H1 (cell line): ENCODE measurements at regions not wholly inside any gene's neighbourhood (a gene's known extent, or its start where the extent isn't known, plus 50 kb on each side); places are given as distances from the start of the nearest gene placed in this dataset.
A peak's percentile ranks its signal among the peaks of the same experiment; 100 is the strongest.

Experiments used
- CTCF ChIA-PET: fragments of 300-600 bp; sonication (Branson Sonifier 250); formaldehyde crosslinking; loops from one replicate; lab custom pipeline; 2021; ENCODE audit not compliant: partially characterized antibody; lab: Charles Lee
- POLR2A ChIA-PET: fragments of 300-600 bp; sonication (Branson Sonifier 250); formaldehyde crosslinking; loops from one replicate; lab custom pipeline; 2021; ENCODE audit warnings: inconsistent platforms; ENCODE audit not compliant: partially characterized antibody; lab: Charles Lee
- DNase-seq, 2 experiments: peaks; one replicate each; pipeline versions ENCODE4 v3.0.0 to v3.0.0-alpha.2; 2010 to 2022; ENCODE audit warnings: low spot score in 2 of 2, low read depth in 1 of 2, mixed read lengths in 1 of 2
- FAIRE-seq: peaks from 2 replicates; lab custom pipeline; 2011; peaks lifted over from hg19 to GRCh38; lab: Jason Lieb, UNC
- H2AFZ ChIP-seq: 2 replicates; pipeline ENCODE4 v1.8.1; 2012; ENCODE audit warnings: low read length, inconsistent platforms
- H2AK5ac ChIP-seq: 2 replicates; pipeline ENCODE4 v1.6.1; 2013; ENCODE audit warnings: low read depth, low read length
- H2BK120ac ChIP-seq: replicated peaks from 2 replicates; pipeline ENCODE3; 2013; ENCODE audit warnings: low read depth, low read length, inconsistent platforms
- H2BK12ac ChIP-seq: 2 replicates; pipeline ENCODE4 v1.6.1; 2013; ENCODE audit warnings: low read depth, low read length
- H2BK15ac ChIP-seq: 2 replicates; pipeline ENCODE4 v1.6.1; 2013; ENCODE audit warnings: low read length
- H2BK20ac ChIP-seq: 2 replicates; pipeline ENCODE4 v1.6.1; 2013; ENCODE audit warnings: low read length
- H2BK5ac ChIP-seq: 2 replicates; pipeline ENCODE4 v1.6.1; 2013; ENCODE audit warnings: low read depth, low read length
- H3K14ac ChIP-seq: 2 replicates; pipeline ENCODE4 v1.6.1; 2013; ENCODE audit warnings: inconsistent platforms; ENCODE audit not compliant: insufficient read length
- H3K18ac ChIP-seq: 2 replicates; pipeline ENCODE4 v1.6.1; 2013; ENCODE audit warnings: low read length; ENCODE audit errors: extremely low read depth
- H3K23ac ChIP-seq: 2 replicates; pipeline ENCODE4 v1.6.1; 2013; ENCODE audit warnings: inconsistent platforms; ENCODE audit not compliant: insufficient read length
- H3K23me2 ChIP-seq: 2 replicates; pipeline ENCODE4 v1.6.1; 2013; ENCODE audit warnings: low read depth, low read length
- H3K27ac ChIP-seq: 2 replicates; pipeline ENCODE4 v1.6.1; 2011; ENCODE audit warnings: low read depth, low read length, inconsistent platforms
- H3K27me3 ChIP-seq, 4 experiments: replicated peaks in 1 of 4; 1 replicate in 1 of 4; 2 replicates in 3 of 4; pipeline versions ENCODE4 v1.6.1 to v1.8.1; 2011 to 2013; ENCODE audit warnings: low read length in 3 of 4, mild to moderate bottlenecking in 3 of 4, inconsistent platforms in 2 of 4, mixed read lengths in 2 of 4, moderate library complexity in 1 of 4; ENCODE audit not compliant: control insufficient read depth in 3 of 4, insufficient read depth in 3 of 4; ENCODE audit errors: extremely low read depth in 1 of 4
- H3K36me3 ChIP-seq, 4 experiments: 2 replicates each; pipeline versions ENCODE4 v1.6.1 to v1.8.1; 2011 to 2013; ENCODE audit warnings: mild to moderate bottlenecking in 4 of 4, low read length in 3 of 4, moderate library complexity in 2 of 4, control low read depth in 1 of 4, inconsistent platforms in 1 of 4; ENCODE audit not compliant: insufficient read depth in 4 of 4, control insufficient read depth in 2 of 4
- H3K4ac ChIP-seq: replicated peaks from 2 replicates; pipeline ENCODE3; 2013; ENCODE audit warnings: low read length, low read depth, mixed read lengths, inconsistent platforms; ENCODE audit not compliant: insufficient read length
- H3K4me1 ChIP-seq, 4 experiments: replicated peaks in 1 of 4; 1 replicate in 1 of 4; 2 replicates in 3 of 4; pipeline versions ENCODE4 v1.6.1 to v1.8.1; 2011 to 2013; ENCODE audit warnings: low read length in 3 of 4, inconsistent platforms in 2 of 4, mixed read lengths in 1 of 4; ENCODE audit not compliant: insufficient read depth in 4 of 4, control insufficient read depth in 3 of 4
- H3K4me2 ChIP-seq, 2 experiments: 2 replicates each; pipeline versions ENCODE4 v1.6.1 to v1.8.1; 2011 to 2013; ENCODE audit warnings: low read depth in 2 of 2, low read length in 2 of 2, control low read depth in 1 of 2, inconsistent platforms in 1 of 2, mild to moderate bottlenecking in 1 of 2; ENCODE audit not compliant: insufficient read depth in 1 of 2
- H3K4me3 ChIP-seq, 4 experiments: fragments of 200-600, 300-600 bp in 1 of 4; sonication (generic), shearing (Covaris generic), sonication (Bioruptor Twin) in 1 of 4; 2 replicates each; pipeline versions ENCODE4 v1.5.1 to v1.8.1; 2011 to 2016; ENCODE audit warnings: low read length in 4 of 4, low read depth in 3 of 4, control low read depth in 2 of 4, inconsistent platforms in 2 of 4, mild to moderate bottlenecking in 2 of 4, mixed read lengths in 1 of 4, moderate library complexity in 1 of 4; ENCODE audit not compliant: insufficient read depth in 2 of 4; ENCODE audit errors: extremely low read depth in 1 of 4
- H3K56ac ChIP-seq: replicated peaks from 2 replicates; pipeline ENCODE3; 2013; ENCODE audit warnings: low read depth, mild to moderate bottlenecking, mixed read lengths, low read length, inconsistent platforms; ENCODE audit not compliant: insufficient read length
- H3K79me1 ChIP-seq: 2 replicates; pipeline ENCODE4 v1.6.1; 2013; ENCODE audit warnings: low read depth, low read length, control low read depth
- H3K79me2 ChIP-seq, 2 experiments: 2 replicates each; pipeline versions ENCODE4 v1.6.1 to v1.8.1; 2012 to 2013; ENCODE audit warnings: low read length in 2 of 2, mild to moderate bottlenecking in 2 of 2, inconsistent platforms in 1 of 2; ENCODE audit not compliant: insufficient read depth in 2 of 2, control insufficient read depth in 1 of 2
- H3K9ac ChIP-seq, 4 experiments: replicated peaks in 1 of 4; 1 replicate in 1 of 4; 2 replicates in 3 of 4; pipeline versions ENCODE4 v1.6.1 to v1.8.1; 2011 to 2013; ENCODE audit warnings: low read depth in 3 of 4, low read length in 3 of 4, control low read depth in 2 of 4, mild to moderate bottlenecking in 2 of 4, moderate library complexity in 2 of 4, inconsistent platforms in 1 of 4; ENCODE audit errors: extremely low read depth in 1 of 4
- H3K9me3 ChIP-seq, 2 experiments: 2 replicates each; pipeline versions ENCODE4 v1.6.1 to v1.8.1; 2012 to 2013; ENCODE audit warnings: mild to moderate bottlenecking in 2 of 2, moderate library complexity in 2 of 2, control low read depth in 1 of 2, inconsistent platforms in 1 of 2, low read depth in 1 of 2, low read length in 1 of 2, mixed read lengths in 1 of 2; ENCODE audit not compliant: insufficient read depth in 2 of 2
- H4K20me1 ChIP-seq, 2 experiments: replicated peaks in 1 of 2; 2 replicates each; pipeline versions ENCODE3 to v1.8.1; 2011 to 2013; ENCODE audit warnings: inconsistent platforms in 2 of 2, low read length in 2 of 2, mild to moderate bottlenecking in 1 of 2; ENCODE audit not compliant: insufficient read depth in 2 of 2, control insufficient read depth in 1 of 2
- H4K5ac ChIP-seq: 2 replicates; pipeline ENCODE4 v1.6.1; 2013; ENCODE audit warnings: low read length, low read depth, mixed read lengths, inconsistent platforms; ENCODE audit not compliant: insufficient read length
- H4K8ac ChIP-seq: 2 replicates; pipeline ENCODE4 v1.8.0; 2013; ENCODE audit warnings: mild to moderate bottlenecking, moderate library complexity, low read length, inconsistent platforms; ENCODE audit not compliant: insufficient read depth; ENCODE audit errors: extremely low read depth
- H4K91ac ChIP-seq: replicated peaks from 2 replicates; pipeline ENCODE3; 2013; ENCODE audit warnings: low read length, mixed read lengths, inconsistent platforms; ENCODE audit not compliant: insufficient read length
- CTCF ChIP-seq, 3 experiments: IDR thresholded peaks; 1 replicate in 2 of 3; 2 replicates in 1 of 3; pipeline versions ENCODE4 v1.5.1 to v1.6.1; 2011; ENCODE audit warnings: low read length in 3 of 3, mild to moderate bottlenecking in 3 of 3, inconsistent platforms in 2 of 3, low read depth in 1 of 3, moderate library complexity in 1 of 3; ENCODE audit not compliant: insufficient read depth in 1 of 3; ENCODE audit errors: control extremely low read depth in 1 of 3
- RAD21 ChIP-seq, 2 experiments: IDR thresholded peaks in 1 of 2; conservative IDR thresholded peaks in 1 of 2; 2 replicates each; pipeline ENCODE4 v1.6.1; 2011; ENCODE audit warnings: low read depth in 2 of 2, low read length in 2 of 2, improper control_type of control experiment in 1 of 2, inconsistent platforms in 1 of 2, mild to moderate bottlenecking in 1 of 2, moderate library complexity in 1 of 2
- ZNF274 ChIP-seq: IDR thresholded peaks from 2 replicates; pipeline ENCODE4 v1.7.0; 2012; ENCODE audit warnings: low read length, borderline replicate concordance; ENCODE audit errors: extremely low read depth
- WGBS, 2 experiments: shearing (Covaris generic) in 1 of 2; methylation state at CpG; one replicate each; pipeline versions ENCODE4 v1.1.6 to v1.1.7; 2013 to 2015; ENCODE audit warnings: low lambda C conversion rate in 2 of 2, mixed read lengths in 2 of 2, inconsistent platforms in 1 of 2, low coverage in 1 of 2, missing lambda C conversion rate in 1 of 2; ENCODE audit not compliant: insufficient replicate concordance in 2 of 2, insufficient coverage in 1 of 2, insufficient read length in 1 of 2; ENCODE audit errors: extremely low coverage in 1 of 2, missing lambda C conversion rate in 1 of 2; 5-methylcytosine and 5-hydroxymethylcytosine counted together

DNA sequence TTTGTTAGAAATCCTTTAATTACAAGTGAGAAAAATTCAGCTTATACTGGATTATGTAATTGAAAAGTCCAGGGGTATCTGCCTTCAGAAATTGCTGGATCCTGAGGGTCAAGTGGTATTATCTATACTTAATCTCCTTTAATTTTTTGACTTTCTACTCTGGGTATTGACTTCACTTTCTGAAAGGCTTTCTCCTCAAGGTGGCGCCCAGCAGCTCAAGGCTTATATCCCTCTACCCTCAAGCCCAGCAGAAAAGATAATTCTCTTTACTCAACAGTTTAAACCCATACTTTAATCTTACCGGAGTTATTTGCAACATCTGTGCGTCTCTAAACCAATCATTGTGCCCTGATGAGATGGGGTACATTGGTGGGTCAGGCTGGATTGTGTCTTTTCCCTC lies 129.5 kb downstream of the LARP7 start:
- H2AK5ac ChIP-seq: 0 out of 2 replicates have a peak overlapping the region, but pooled peaks have one; percentile 57
- no peak overlapping the region for H3K4me2 ChIP-seq
- H2BK120ac ChIP-seq: no peak overlapping the region
- no peak overlapping the region for H3K4me3 ChIP-seq
- CTCF ChIA-PET: interaction anchor here (0.7 to 8.2 kb wide), 56 partner anchors 10 to 439 kb away, joined by 3 to 100 read pairs (median 6); partner anchors contain the start of genes LARP7 and ZGRF1
- no peak overlapping the region for H4K8ac ChIP-seq
- no peak overlapping the region for H3K14ac ChIP-seq
- no peak overlapping the region for H3K4ac ChIP-seq
- no peak overlapping the region for H3K27ac ChIP-seq
- peak overlapping the region; percentile 29 for H4K91ac ChIP-seq
- H2BK5ac ChIP-seq: no peak overlapping the region
- TF ChIP-seq ZNF274 (no peak), CTCF (IDR thresholded peaks at IDR 0.05; ENCODE audit: control extremely low read depth in 1 of 3, insufficient read depth in 1 of 3, low read depth in 1 of 3, low read length in 3 of 3) (peak in 2 of 3 experiments; percentile 53 to 54; a peak in 3 of 4 replicates), RAD21 (IDR thresholded peaks at IDR 0.05 in 1 of 2, conservative IDR thresholded peaks at IDR 0.05 in 1 of 2; ENCODE audit: low read depth in 2 of 2, low read length in 2 of 2) (peak; percentile 40 to 60)
- peak overlapping the region; percentile 67; the same call in 1 of the 2 replicates for H2BK20ac ChIP-seq
- no peak overlapping the region for H3K23ac ChIP-seq
- peak overlapping the region; percentile 85; the same call in 1 of the 2 replicates for H2BK12ac ChIP-seq
- peaks cover 2% of the 10 kb centered on the region; the same call in 1 of the 2 replicates for H3K79me1 ChIP-seq
- FAIRE-seq (peak; percentile 63), DNase-seq (no peak)
- no peaks in the 10 kb centered on the region for H3K23me2 ChIP-seq
- WGBS, 2 experiments: 60% methylated on average over 3 of the region's 3 CpGs; no CpG with 5 or more reads in 1 of the 2 experiments
- H2BK15ac ChIP-seq: peak overlapping the region; percentile 36; the same call in 1 of the 2 replicates
- H3K18ac ChIP-seq: no peak overlapping the region; the same call in 1 of the 2 replicates
- peaks cover 0 to 5% (median 3%) of the 10 kb centered on the region in 4 experiments; a peak in 3 of 7 replicates for H3K4me1 ChIP-seq
- H3K9ac ChIP-seq: no peak overlapping the region
- peaks cover 0 to 33% of the 10 kb centered on the region in 2 experiments; a peak in 2 of 4 replicates for H3K79me2 ChIP-seq
- POLR2A ChIA-PET: interaction anchor here (1.9 to 11.5 kb wide), 5 partner anchors 19 to 132 kb away, joined by 7 to 612 read pairs (median 11); no protein-coding TSS in a partner anchor
- H2AFZ ChIP-seq: no peak overlapping the region
- H3K56ac ChIP-seq: no peak overlapping the region
- H3K27me3 ChIP-seq: no peaks in the 10 kb centered on the region
- H4K5ac ChIP-seq: no peak overlapping the region
- H4K20me1 ChIP-seq: peaks cover 0 to 2% of the 10 kb centered on the region in 2 experiments
- H3K36me3 ChIP-seq: no peaks in the 10 kb centered on the region; a peak in 2 of 8 replicates
- H3K9me3 ChIP-seq: no peaks in the 10 kb centered on the region
